ENCODE measurements at regions not wholly inside any gene's neighbourhood (a gene's known extent, or its start where the extent isn't known, plus 50 kb on each side); places are given as distances from the start of the nearest gene placed in this dataset.

DNA sequence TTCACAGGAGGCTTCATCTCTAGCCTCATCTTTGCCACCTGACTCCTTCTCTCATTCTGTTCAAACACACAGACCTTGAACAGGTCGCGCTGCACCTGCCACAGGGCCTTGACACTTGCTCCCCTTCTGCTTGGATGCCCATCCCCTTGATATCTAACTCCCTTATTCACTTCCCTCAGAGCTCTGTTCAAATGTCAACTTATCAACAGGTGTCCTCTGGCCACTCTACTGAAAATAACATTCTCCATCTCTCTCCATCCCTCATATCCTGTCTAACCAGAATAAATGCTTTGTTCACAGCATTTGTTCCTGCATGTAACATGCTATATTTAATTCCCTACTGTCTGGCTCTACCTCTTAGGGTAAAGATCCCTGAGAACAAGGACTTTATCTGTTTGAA lies 67.2 kb upstream of the DRD2 start:
- no peak for ATAC-seq
- H3K27me3 ChIP-seq: no peaks in the 10 kb centered on the region
- no peaks in the 10 kb centered on the region for H3K4me1 ChIP-seq
- no peaks in the 10 kb centered on the region for H3K9me3 ChIP-seq
- TF ChIP-seq POLR2A (IDR thresholded peaks at IDR 0.05) (no peak), EP300 (IDR thresholded peaks at IDR 0.05) (no peak), POLR2AphosphoS5 (IDR thresholded peaks at IDR 0.05) (no peak)
- TF ChIP-seq, protein P1, sequence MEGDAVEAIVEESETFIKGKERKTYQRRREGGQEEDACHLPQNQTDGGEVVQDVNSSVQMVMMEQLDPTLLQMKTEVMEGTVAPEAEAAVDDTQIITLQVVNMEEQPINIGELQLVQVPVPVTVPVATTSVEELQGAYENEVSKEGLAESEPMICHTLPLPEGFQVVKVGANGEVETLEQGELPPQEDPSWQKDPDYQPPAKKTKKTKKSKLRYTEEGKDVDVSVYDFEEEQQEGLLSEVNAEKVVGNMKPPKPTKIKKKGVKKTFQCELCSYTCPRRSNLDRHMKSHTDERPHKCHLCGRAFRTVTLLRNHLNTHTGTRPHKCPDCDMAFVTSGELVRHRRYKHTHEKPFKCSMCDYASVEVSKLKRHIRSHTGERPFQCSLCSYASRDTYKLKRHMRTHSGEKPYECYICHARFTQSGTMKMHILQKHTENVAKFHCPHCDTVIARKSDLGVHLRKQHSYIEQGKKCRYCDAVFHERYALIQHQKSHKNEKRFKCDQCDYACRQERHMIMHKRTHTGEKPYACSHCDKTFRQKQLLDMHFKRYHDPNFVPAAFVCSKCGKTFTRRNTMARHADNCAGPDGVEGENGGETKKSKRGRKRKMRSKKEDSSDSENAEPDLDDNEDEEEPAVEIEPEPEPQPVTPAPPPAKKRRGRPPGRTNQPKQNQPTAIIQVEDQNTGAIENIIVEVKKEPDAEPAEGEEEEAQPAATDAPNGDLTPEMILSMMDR (IDR thresholded peaks at IDR 0.05): no peak
- H3K36me3 ChIP-seq: no peaks in the 10 kb centered on the region
- WGBS, 2 donors (ENCODE audit: low coverage in 1 of 2): 93 to 97% methylated on average over 2 of the region's 2 CpGs
- H3K4me3 ChIP-seq: no peak overlapping the region
- no peak overlapping the region for H3K27ac ChIP-seq

DNA sequence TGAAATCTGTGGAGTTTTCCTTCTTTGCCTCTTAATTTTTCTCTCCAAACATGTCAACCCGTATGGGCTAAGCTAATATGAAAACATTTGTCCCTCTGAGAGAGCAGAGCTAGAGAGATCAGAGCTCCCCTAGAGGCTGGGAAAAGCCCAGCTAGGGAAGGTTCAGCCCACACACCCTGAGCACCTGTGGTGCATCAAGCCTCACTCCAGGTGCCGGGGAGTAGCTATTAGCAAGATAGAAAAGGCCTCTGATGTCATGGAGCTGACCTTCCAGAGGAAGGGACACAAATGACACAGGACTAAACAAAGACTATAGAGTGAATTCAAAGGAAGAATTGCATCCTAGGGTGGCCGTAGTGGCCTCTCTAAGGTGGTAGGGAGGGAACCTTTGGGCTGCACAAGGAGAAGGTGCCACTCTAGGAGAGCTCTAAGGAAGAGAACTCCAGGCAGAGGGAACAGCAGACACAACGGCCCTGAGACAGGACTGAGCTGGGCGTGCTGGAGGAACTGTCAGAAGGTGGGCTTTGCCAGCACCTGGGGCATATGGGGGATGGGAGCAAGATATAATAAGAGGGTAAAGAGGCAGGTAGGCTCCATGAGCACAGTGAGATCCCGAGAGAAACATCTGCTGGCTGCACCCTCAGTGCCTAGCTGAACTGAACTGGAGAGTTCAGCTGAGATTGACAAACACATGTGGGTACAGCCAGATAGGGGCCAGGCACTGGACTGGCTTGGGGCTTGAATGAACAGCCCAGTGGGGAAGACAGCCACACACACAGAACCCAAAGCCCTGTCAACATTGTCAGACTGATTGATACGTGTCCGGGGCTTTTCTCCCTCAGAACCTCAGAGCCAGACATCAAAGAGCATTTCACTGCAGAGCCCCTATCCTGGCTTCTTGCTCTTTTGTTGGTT lies 65.5 kb upstream of the DRD2 start:
- Histone ChIP-seq H3K27me3 (no peaks in the 10 kb centered on the region), H3K9me3 (no peaks in the 10 kb centered on the region), H3K36me3 (no peaks in the 10 kb centered on the region), H3K4me1 (no peaks in the 10 kb centered on the region), H3K27ac (no peak overlapping the region), H3K4me3 (no peak overlapping the region)
- no peak for ATAC-seq
- TF ChIP-seq, protein P1 (IDR thresholded peaks at IDR 0.05): no peak
- TF ChIP-seq EP300 (IDR thresholded peaks at IDR 0.05) (no peak), POLR2A (IDR thresholded peaks at IDR 0.05) (no peak), POLR2AphosphoS5 (IDR thresholded peaks at IDR 0.05) (no peak)
- WGBS, 2 donors (ENCODE audit: low coverage in 1 of 2): 67 to 90% methylated on average over 4 to 5 of the region's 8 CpGs

DNA sequence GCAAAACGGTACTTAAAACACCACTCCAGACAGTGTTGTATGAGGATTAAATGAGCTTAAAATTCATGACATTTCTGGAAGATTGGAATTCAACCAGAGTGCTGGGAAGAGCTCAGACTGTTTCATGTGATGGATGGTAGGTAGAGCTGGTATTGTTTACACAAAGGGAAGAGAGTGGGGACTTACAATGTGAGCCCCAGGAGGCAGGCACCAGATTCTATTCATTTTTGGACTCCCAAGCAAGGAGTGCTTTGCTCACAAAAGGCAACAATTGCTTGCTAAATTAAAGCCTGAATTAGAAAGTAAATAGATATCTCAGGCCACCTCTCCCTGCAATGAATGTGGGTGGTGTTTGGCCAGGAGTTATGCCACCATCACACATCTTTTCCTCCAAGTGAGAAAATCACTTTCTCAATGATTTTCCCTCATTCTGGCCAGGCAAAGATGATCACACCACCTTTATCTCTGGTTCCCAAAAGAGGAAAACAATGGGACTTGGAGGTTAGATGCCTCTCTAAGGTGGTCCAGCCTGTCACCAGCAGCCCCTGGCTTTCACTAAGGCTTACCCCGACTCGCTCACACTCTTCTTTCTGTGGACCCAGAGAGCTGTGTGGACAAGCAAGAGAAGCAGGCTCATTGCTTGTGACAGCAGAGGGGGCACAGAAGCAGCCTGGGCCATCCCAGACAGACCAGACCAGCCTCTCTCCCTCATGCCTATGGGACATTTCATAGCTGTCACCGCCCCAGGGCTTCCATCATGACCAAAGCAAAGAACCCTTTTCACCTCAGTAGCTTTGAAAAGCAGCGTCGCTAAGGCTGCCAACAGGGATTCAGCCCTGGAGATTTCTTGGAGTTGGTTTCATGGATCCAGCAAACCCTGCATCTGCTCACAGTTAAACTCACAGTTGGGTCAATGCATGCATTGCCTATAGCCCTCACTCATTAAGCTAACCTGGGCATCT lies 63.5 kb upstream of the DRD2 start:
- no peaks in the 10 kb centered on the region for H3K36me3 ChIP-seq
- no peaks in the 10 kb centered on the region for H3K4me1 ChIP-seq
- TF ChIP-seq POLR2AphosphoS5 (IDR thresholded peaks at IDR 0.05) (no peak), EP300 (IDR thresholded peaks at IDR 0.05) (no peak), POLR2A (IDR thresholded peaks at IDR 0.05) (no peak)
- TF ChIP-seq, protein P1 (IDR thresholded peaks at IDR 0.05): no peak
- H3K4me3 ChIP-seq: no peak overlapping the region
- no peaks in the 10 kb centered on the region for H3K9me3 ChIP-seq
- 64 to 74% methylated on average over 3 to 6 of the region's 6 CpGs for WGBS, 2 donors (ENCODE audit: low coverage in 1 of 2)
- no peaks in the 10 kb centered on the region for H3K27me3 ChIP-seq
- no peak overlapping the region for H3K27ac ChIP-seq
- ATAC-seq: no peak

DNA sequence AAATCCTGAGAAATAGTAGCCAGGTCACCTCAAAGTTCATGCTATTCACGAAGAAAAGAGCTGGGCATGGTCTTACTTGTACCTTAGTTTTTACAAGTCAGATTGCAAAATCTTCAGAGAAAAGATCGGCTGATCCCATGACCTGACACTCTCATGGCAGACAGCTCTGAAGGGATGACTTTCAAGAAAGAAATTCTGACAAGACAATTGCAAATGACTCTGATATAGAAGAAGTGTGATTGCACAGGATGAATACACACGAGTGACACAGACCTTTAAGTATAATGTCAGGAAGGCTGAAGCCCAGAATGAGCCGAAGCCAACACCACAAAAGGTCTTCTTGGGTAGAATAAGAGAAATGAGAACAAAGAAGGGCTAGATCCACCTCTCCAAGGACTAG lies 59.4 kb upstream of the DRD2 start:
- H3K4me3 ChIP-seq: no peak overlapping the region
- WGBS, 2 donors (ENCODE audit: low coverage in 1 of 2): 47 to 65% methylated on average over 4 of the region's 4 CpGs
- ATAC-seq: no peak
- peaks cover 8% of the 10 kb centered on the region for H3K27me3 ChIP-seq
- H3K36me3 ChIP-seq: no peaks in the 10 kb centered on the region
- no peak for TF ChIP-seq POLR2AphosphoS5 (IDR thresholded peaks at IDR 0.05)
- TF ChIP-seq, protein P1 (IDR thresholded peaks at IDR 0.05): no peak
- TF ChIP-seq POLR2A (IDR thresholded peaks at IDR 0.05): no peak
- no peak for TF ChIP-seq EP300 (IDR thresholded peaks at IDR 0.05)
- peaks cover 0 to 4% (median 0%) of the 10 kb centered on the region in 3 donors for H3K4me1 ChIP-seq
- H3K9me3 ChIP-seq: no peaks in the 10 kb centered on the region
- no peak overlapping the region for H3K27ac ChIP-seq

Measured in gastroesophageal sphincter (tissue), 4 donors.